Limb (tissue), 2 donors: ENCODE measurements at regions not wholly inside any gene's neighbourhood (a gene's known extent, or its start where the extent isn't known, plus 50 kb on each side); places are given as distances from the start of the nearest gene placed in this dataset.

Experiments used
- DNase-seq, 2 donors: peaks; one replicate each; pipeline ENCODE4 v3.0.0-alpha.2; 2016; ENCODE audit errors: extremely low spot score in 2 of 2

DNA sequence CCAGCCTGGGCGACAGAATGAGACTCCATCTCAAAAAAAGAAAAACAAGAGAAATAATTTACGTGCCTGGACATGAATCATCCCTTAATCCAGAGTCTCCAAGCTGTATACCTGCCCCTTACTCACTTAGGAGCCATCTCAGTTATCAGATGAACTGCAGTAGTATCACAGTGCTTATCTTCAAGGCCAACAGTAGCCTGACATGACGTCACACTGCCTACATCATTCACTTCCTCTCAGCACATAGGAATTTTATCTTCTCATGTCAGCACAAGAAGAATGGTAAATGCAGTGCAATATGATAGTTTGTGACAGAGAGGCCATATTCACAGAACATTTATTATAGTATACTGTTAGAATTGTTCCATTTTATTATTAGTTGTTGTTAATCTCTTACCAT, 216.6 kb downstream of the SS18 start:
- DNase-seq = no peak

DNA sequence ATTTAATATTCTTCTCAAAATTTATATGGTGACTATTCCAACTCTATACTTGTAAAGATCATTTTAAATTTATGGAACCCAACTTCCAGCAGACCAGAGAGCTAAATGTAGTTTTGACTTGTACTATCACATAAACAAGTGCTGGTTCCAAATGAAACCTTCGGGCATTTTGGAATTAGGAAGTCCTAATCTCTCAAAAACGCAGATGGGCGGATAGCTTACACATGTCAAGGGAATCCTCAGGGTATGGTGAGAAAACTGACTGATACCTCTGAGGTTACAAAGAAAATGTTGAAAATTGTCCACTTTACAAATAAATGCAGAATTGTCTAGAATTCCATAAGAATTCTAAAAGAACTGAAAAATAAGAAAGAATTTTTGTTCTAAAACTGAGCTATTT, 224.1 kb downstream of the SS18 start:
- no peak for DNase-seq

DNA sequence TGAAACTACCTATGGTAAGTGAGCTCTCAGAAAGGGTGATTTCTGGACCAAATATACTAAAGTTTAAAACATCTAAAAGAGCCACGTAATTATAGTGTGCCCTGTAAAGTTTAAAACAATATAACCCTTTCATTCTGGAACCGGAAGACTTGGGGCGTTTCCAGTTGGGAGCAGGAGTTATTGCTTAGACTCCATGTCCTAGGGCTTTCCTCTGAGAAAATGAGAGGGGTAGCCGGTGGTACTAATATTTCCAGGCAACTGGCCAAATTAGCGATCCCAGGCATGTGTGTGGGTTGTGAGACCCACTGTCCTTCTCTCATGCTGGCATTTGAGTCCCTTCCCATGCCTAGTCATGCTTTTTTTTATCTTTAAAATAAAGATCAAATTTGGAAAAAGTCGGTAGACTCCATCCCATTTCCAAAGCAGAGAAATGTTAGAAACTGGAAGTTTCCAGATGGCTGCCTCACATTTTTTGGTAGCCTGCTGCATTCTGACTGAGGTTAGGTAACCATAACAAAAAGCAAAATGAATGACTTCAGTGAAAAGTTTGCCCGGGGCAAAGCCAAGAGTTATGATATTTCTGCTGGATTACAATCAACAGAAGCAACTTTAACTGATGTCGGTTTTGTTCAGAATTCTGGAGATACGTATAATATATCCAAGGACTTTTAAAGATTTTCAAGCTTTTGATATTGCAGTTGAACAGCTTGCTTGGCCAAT, 227.4 kb downstream of the SS18 start:
- DNase-seq = no peak

DNA sequence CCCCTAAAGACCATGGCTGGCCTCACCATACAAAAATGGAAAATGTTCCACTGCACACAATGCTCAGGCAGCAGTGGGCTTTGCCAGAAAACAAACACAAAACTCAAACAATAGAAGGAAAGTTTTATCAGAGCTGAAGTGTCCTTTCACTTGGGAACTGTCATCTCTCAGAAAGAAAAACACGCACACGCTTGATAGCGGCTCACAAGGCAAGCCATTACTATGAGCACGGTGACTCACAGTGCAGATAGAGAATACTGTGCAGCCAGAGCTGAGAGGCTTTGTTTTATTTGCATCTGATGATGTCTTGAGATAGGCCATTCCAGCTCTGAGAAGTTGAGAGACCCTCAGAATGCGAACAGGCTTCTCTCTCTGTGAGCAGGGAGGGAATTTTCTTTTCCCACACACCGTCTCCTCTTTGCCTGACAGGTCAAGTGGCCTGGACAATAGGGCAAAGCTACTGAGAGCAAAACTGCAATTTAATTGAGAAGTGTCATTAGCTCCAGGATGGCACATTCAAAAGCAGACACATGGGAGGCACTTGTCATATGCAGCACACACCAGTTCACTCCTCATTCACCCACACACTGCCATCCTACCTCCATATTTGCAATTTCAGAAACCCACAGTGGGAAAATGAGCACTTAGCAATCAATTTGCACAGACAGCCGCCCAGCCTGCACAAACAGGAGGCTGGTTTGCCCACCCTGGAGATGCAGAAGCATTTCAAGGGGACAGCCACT, 236.6 kb downstream of the SS18 start:
- DNase-seq = no peak

DNA sequence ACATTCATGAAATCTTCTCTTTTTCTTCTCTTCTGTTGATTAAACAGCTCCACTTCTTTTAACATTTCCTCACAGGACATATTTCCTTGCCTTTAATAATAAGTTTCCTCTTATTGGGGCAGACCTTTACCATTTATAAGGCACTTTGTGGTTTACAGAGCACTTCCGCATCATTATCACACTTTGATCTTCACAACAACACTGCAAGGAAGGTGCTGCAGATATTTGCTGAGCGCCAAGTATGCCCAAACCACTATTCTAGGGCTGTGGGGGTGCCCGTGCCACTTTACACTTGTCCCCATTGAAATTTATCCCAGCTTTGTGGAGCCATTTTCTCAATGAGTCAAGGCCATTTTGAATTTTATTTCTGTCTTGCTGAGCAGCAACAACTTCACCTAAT, 246.6 kb downstream of the SS18 start:
- DNase-seq = no peak

DNA sequence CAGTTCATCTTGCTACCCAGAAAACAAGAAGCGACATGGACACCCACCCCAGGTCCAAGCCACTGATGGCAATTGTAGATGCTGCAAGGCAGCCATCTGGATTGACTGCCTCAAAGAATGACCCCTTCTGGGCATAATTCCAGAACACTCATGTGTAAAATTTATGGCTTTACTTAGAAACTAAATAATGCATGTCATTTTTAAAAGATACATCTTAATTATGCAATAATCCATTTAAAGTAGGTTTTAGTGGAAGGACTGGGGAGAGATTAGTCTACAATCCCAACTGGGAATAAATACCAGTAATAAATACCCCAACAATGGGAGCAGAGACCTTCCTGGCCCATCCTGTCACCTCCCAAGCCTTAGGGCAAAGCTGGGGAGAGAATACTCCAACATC, 247.7 kb downstream of the SS18 start:
- no peak for DNase-seq

DNA sequence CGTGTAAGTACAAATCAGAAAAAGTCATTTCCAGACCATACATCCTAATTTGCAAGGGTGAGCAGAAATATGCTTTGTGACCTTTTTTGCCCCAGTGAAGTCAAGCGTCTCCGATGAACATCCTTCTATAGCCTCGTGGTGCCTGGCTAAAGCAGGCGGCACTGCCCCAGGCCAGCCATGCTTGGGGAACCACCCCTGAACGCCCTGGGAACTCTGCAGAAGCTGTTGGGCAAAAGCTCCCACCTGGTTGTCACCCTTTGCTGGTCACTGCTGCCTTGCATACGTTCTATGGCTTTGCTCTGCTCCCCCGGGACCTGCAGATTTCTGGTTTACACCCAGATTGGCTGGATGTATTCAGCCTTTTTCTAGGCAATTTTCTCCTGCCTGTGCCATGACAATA, 256.4 kb downstream of the SS18 start:
- no peak for DNase-seq

DNA sequence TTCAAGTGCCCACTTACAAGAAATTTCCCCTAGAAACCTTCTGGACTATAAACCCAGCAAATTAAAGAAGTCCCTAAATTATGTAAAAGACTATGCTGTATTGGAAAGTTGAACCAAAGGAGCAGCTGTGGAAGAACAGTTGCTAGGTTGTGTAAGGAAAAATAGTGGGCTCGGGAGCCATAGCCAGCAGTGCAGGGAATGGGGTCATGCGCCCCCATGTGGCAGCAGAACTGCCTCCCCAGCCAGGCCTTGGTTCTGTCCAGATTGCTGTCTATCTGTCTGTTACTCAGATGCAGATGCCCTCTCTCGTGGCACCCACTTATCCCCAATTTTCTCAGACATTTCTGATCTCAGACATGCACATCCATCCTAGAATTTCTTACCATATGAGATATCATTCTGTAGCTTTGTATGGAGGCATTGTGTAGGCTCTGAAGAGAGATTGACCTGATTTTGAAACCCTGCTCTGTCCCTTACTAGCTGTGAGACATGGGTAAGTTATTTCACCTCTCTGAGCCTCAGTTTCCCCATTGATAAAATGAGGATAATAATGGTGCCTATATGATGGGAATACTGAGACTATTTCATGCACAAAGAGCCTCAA, 258.3 kb downstream of the SS18 start:
- peak; percentile 80 for DNase-seq

DNA sequence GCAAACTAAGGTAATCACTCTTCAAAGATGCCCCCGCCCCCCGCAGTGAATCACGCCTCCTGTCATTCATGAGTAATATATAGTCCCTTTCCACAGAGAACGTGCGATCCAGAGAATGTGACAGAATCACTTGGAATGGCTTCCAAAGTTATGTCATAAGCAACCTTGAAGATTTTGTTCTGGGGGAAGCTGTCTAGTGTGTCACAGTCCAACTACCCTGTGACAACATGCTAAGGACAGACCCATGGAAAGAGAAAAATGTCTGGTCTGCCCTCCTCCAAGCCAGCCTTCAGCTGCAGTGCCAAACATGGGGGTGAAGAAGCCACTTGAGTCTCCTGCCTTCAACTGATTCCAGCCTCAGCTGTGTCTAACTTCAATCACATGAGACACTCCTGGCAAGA, 259.1 kb downstream of the SS18 start:
- no peak for DNase-seq

DNA sequence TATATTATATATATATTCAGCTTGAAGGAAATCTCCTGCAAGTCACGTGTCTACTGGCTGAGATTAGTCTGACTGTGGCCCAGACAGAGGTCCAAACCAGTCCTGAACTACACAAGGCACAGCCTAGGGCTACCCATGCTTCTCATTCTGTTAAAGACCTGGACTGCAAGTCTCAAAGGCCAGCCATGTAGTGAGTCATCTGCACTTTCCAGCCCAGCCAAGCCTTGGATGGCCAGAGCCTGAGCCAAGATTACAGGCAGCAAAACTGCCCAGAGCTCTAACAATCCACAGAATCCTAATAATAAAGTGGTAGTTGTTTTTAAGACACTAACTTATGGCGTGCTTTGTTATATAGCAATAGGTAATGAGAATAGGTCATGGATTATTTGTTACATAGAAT, 259.6 kb downstream of the SS18 start:
- DNase-seq = no peak

DNA sequence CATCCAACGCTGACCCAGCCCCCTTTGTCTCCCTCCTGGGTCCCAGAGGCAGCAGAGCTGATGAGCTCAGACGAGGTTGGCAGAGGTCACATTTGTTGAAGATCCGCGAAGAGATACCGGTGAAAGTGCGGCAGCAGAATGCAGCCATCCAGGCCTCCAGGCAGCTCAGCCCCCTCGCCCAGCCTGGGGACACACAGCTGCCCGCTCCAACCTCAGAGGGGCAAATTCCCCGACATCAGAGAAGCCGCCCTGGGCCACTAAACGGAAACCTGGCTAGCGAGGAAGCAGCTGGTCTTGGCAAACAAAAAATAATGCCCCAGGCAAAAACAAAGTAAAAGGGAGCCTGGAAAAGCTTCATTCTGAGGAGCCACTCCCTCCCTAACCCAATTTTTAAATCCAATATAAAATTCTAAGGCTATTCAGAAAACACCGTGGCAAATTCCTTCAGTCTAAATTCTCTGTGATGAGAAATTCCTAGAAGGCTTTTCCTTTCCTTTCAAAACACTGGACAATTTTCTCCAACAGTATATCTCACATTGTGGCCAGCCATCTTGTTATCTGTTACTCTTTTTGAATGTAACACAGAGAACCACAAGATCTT, 262.4 kb downstream of the SS18 start:
- DNase-seq = no peak

DNA sequence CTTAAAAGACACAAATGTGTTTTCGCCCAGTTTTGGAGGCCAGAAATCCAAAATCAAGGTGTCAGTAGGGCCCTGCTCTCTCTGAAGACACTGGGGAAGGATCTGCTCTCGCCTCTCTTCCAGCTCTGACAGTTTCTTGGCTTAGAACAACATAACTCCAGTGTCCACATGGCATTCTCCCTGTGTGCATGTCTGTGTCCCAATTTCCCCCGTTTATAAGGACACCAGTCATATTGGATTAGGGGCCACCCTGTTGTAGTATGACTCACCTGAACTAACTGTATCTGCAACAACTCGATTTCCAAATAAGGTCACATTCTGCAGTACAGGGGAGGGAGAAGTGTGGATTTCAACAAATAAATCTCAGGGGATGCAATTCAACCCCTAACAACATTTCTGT, 263.2 kb downstream of the SS18 start:
- no peak for DNase-seq

DNA sequence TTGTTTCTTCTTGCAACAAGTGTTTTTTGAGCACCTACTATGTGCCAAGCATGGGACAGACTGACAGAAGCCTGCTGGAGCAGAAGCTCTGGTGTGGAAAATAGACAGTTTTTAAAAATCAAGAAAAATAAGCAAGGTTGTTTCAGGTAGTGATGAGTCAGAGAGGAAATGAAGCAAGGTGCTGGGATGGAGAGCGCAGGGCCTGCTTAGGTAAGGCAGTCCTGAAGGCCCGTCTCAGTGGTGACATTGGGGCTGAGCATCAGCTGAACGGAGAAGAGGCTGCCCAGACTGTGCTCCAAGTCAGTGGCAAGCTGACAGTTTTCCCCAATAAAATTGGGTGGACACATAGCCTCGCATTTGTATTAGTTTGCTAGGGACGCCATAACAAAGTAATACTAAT, 263.6 kb downstream of the SS18 start:
- no peak for DNase-seq

DNA sequence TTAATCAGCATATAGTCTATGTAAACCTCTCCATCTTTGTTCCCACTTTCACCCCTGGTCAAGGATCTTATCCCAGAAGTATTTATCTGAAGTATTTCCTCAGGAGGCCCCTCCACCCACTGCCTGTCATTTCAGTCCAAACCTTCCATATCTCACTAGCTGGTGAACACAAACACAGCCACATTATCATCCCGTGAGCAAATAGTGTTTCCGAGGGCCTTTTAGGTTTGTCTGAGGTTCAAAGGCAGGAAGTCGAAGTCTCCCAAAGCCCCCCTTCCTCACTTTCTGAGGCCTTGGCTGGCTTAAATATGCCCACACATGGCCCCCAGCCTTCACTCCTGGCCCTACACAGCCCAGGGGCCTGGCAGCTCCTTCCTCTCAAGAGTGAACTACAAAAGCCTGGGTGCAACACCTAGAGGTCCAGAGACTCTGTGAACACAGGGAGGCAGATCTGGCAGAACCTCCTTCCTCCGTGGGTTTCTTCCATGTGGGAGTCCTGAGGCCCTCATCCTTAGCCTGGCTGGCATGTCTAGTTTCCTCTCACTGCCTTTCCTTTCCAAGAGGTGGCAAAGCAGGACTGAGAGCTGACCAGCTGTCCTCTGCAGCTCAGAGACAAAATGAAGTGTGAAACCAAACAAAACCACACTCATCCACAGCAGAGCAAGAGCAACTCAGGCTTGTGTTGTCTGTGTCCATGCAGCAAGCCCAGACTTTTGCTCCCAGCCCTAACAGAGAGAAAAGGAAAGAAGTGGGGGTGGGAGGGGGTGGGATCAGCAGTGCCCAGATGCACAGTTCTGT, 264.2 kb downstream of the SS18 start:
- no peak for DNase-seq

DNA sequence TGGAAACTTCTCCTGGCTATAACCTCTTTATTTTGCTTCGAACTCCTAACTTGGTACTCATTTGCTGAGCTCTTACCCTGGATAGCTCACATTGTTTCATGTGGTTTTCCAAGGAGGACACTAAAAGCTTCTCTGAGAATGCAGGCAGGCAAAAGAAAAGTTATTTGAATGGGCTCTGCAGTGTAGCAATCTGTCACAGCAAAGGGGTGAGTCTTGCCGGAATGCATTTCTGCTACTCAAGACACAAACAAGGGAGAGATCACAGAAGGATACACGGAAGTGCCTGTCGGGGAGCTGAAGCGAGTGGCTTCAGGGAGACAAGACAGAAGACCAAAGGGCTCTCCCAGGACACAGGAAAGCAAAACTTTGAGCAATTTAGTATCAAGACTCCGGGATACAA, 265.4 kb downstream of the SS18 start:
- DNase-seq = no peak

DNA sequence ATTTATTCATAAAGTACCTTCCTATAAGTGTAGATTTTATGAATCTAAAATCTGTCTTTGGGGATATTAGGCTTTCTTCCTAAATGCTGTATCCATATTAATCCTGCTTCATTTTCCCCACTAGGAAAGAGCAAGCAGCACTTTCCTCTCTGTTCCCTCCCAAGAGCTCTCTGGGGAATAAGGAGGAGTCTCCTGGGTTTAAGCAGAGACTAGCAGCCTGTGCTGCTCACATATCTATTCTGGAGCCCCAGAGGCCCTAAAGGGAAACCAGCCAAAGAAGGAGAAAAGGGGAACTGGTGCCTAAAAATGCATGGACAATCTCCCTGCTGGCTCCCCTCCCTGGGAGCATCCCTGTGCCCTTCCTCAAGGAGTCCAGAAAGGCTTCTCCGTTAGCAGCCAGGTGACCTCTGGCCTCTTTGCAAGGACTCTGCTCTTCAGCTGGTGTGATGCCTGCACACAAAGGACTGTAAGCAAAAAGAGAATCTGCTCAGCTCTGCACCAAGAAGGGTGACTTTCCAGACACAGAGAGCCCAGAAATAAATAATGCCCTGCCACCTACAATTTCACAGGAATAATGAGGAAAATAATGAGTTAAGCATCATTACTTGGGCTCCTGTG, 270.6 kb downstream of the SS18 start:
- DNase-seq = no peak

DNA sequence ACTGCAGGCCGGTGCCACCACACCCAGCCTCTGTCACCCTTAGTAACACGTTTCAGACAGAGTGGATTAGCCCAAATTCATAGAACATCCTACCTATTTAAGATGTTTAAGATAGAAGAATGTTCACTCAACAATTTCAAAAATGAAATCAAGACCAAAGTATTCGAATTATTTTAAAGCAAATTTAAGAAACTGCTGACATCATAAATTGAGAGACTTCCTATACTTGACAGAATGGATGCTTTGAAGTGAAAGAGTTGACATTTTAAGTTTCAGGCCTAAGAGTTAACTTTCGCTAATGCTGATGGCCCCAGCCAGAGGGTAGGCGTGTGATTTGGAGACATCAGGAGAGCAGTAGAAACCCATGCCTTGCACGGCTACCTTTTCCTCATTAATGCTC, 271.9 kb downstream of the SS18 start:
- no peak for DNase-seq

DNA sequence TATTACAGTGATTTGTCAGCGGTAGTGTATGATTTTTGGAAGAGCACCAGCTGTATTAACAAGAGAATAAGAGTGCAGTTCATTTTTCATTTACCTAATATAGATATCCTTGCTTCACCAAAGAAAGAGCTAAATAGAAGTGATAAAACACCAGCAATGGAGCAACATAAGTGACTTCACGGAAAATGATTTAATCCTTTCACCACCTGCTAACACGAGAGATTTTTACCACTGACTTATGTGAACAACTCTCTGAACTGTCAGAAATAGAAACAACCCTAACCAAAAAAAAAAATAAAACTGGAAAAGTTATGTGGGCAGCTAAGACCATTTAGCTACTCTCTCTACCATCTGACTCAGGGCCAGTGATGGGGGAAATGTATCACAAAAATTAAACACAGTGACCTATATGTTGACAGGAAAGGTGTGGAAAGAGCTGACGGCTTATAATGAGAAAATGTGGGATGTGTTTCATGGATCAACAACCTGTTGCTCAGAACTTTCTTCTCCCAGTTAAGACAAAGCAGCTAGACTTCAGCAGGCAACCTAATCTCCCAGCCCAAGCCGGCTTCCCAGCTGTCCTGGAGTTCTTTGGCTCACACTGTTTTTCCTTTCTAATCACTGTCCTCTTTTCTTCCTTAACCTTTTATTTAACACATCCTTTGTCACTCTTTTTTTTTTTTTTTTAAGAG, 272.7 kb downstream of the SS18 start:
- DNase-seq = no peak

DNA sequence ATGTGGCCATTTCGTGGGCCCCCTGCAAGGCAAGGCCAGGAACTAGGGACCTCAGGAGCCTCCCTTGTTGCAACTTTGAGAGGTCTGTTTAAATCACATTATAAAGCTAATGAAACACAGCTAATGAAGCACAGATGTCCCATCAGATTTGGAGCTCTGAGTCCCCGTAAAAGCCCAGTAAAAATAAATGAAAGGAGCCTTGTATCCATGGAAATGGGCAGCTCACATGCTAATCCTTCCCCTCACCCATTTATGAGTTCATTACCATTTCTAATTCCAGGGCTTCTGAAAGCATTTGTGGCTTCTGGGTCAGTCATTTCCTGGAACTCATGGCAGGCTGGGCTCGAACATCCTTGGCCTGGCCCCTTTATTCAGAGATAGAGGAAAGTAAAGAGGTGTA, 274.8 kb downstream of the SS18 start:
- DNase-seq = no peak

DNA sequence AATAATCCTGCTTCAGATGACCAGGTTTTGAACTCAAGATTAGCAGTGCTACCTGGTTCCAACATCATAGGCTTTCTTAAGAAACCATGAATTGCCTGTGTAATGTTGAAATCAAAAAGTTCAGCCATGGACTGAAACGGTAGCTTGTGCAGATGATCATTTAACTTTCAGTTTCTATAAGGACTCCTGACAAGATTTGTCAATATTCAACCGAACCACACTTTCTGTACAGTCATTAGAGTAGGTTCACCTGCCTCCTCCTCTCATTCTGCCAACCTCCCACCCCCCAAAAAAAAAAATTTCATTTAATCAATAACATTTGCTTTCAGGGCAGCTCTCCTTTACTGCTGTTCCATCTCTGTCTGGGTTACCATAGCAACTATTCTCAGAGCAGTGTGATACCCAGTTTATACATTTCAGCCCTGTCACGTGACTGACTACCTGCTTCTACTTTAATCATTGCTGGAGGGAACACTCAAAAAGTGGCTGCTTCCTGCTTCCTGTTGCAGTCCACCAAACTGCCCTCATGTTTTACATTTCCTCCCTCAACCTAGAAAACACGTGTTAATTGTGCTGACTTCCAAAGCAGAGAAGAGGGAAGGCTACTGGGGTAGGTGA, 275.5 kb downstream of the SS18 start:
- no peak for DNase-seq
